PC-3 (cell line): ENCODE measurements at regions not wholly inside any gene's neighbourhood (a gene's known extent, or its start where the extent isn't known, plus 50 kb on each side); places are given as distances from the start of the nearest gene placed in this dataset.

Experiments
- EZH2 ChIP-seq: fragments of 300-600 bp; sonication (generic); IDR thresholded peaks from one replicate; pipeline ENCODE4 v1.6.1; 2017; ENCODE audit warnings: antibody characterized with exemption, mild to moderate bottlenecking, low read length; ENCODE audit not compliant: unreplicated experiment
- EZH2phosphoT487 ChIP-seq: fragments of 300-600 bp; sonication (generic); IDR thresholded peaks from 2 replicates; pipeline ENCODE4 v1.6.1; 2018; ENCODE audit warnings: mild to moderate bottlenecking, antibody characterized with exemption, low read length, borderline replicate concordance
- TF ChIP-seq, protein P1 (sequence below): fragments of 300-600 bp; sonication (generic); conservative IDR thresholded peaks from 2 replicates; pipeline ENCODE4 v1.5.1; 2017; ENCODE audit warnings: antibody characterized with exemption, low read depth, mild to moderate bottlenecking, low read length

DNA sequence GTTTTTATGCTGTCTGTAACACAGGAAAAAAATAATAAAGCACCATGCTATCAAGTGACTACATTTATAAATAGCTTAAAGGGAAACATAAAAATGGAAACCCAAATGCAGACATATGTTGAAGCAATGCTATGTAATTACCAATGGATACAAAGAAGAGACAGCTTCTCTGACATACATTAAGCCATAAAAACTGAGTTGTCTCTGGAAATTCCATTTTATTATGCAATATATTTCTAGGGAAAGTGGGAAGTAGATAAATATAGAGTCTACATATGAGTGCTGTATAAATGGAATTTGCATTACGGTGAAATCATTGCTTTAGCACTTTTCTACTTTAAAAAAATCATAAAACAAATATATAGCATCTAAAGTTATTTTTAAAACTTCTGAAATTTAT, 135.2 kb upstream of the COL11A1 start:
- TF ChIP-seq, protein P1, sequence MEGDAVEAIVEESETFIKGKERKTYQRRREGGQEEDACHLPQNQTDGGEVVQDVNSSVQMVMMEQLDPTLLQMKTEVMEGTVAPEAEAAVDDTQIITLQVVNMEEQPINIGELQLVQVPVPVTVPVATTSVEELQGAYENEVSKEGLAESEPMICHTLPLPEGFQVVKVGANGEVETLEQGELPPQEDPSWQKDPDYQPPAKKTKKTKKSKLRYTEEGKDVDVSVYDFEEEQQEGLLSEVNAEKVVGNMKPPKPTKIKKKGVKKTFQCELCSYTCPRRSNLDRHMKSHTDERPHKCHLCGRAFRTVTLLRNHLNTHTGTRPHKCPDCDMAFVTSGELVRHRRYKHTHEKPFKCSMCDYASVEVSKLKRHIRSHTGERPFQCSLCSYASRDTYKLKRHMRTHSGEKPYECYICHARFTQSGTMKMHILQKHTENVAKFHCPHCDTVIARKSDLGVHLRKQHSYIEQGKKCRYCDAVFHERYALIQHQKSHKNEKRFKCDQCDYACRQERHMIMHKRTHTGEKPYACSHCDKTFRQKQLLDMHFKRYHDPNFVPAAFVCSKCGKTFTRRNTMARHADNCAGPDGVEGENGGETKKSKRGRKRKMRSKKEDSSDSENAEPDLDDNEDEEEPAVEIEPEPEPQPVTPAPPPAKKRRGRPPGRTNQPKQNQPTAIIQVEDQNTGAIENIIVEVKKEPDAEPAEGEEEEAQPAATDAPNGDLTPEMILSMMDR: no peak
- no peak for TF ChIP-seq EZH2
- no peak for TF ChIP-seq EZH2phosphoT487
